Liver (tissue), 8 donors: ENCODE measurements at regions not wholly inside any gene's neighbourhood (a gene's known extent, or its start where the extent isn't known, plus 50 kb on each side); places are given as distances from the start of the nearest gene placed in this dataset.

ENCODE experiments used
- DNase-seq: peaks from one replicate; pipeline ENCODE4 v3.0.0-alpha.2; 2017; ENCODE audit warnings: low spot score
- H3K27ac ChIP-seq, 2 donors: one replicate each; pipeline ENCODE4 v1.7.0; 2013; ENCODE audit warnings: inconsistent platforms in 2 of 2, low read length in 2 of 2, control low read depth in 1 of 2, low read depth in 1 of 2, mild to moderate bottlenecking in 1 of 2
- H3K27me3 ChIP-seq, 4 donors: one replicate each; pipeline versions ENCODE4 v1.6.1 to v1.7.0; 2013; ENCODE audit warnings: low read length in 3 of 4, inconsistent platforms in 1 of 4, mild to moderate bottlenecking in 1 of 4, moderate library complexity in 1 of 4; ENCODE audit not compliant: control insufficient read depth in 4 of 4, insufficient read depth in 4 of 4
- H3K36me3 ChIP-seq, 4 donors: one replicate each; pipeline versions ENCODE4 v1.6.1 to v1.7.0; 2013; ENCODE audit warnings: low read length in 3 of 4, mild to moderate bottlenecking in 3 of 4, low read depth in 1 of 4, moderate library complexity in 1 of 4; ENCODE audit not compliant: control insufficient read depth in 4 of 4, insufficient read depth in 3 of 4
- H3K4me1 ChIP-seq, 4 donors: one replicate each; pipeline versions ENCODE4 v1.6.1 to v1.7.0; 2013; ENCODE audit warnings: low read length in 3 of 4, mild to moderate bottlenecking in 3 of 4, moderate library complexity in 1 of 4; ENCODE audit not compliant: control insufficient read depth in 4 of 4, insufficient read depth in 4 of 4
- H3K4me3 ChIP-seq, 3 donors: one replicate each; pipeline versions ENCODE4 v1.6.1 to v1.7.0; 2013; ENCODE audit warnings: low read length in 3 of 3, control low read depth in 1 of 3, low read depth in 1 of 3, mild to moderate bottlenecking in 1 of 3
- H3K9ac ChIP-seq, 2 donors: one replicate each; pipeline ENCODE4 v1.7.0; 2013; ENCODE audit warnings: low read length in 2 of 2, mild to moderate bottlenecking in 2 of 2, moderate library complexity in 2 of 2, control low read depth in 1 of 2, low read depth in 1 of 2
- H3K9me3 ChIP-seq, 4 donors: one replicate each; pipeline versions ENCODE4 v1.6.1 to v1.7.0; 2013; ENCODE audit warnings: low read length in 3 of 4; ENCODE audit not compliant: control insufficient read depth in 4 of 4
- EGR1 ChIP-seq, 2 donors: IDR thresholded peaks; 2 replicates each; pipeline ENCODE4 v1.6.1; 2016 to 2018; ENCODE audit warnings: antibody characterized with exemption in 2 of 2, low read depth in 2 of 2
- FOXA2 ChIP-seq: IDR thresholded peaks from 2 replicates; pipeline ENCODE4 v1.6.1; 2016; ENCODE audit warnings: antibody characterized with exemption
- GABPA ChIP-seq, 2 donors: IDR thresholded peaks in 1 of 2; conservative IDR thresholded peaks in 1 of 2; 2 replicates each; pipeline ENCODE4 v1.6.1; 2016; ENCODE audit warnings: antibody characterized with exemption in 2 of 2, mild to moderate bottlenecking in 1 of 2, moderate library complexity in 1 of 2
- HNF4A ChIP-seq, 2 donors: conservative IDR thresholded peaks; 2 replicates each; pipeline ENCODE4 v1.6.1; 2016; ENCODE audit warnings: antibody characterized with exemption in 2 of 2, mild to moderate bottlenecking in 2 of 2
- HNF4G ChIP-seq: IDR thresholded peaks from 2 replicates; pipeline ENCODE4 v1.6.1; 2016; ENCODE audit warnings: antibody characterized with exemption
- JUND ChIP-seq, 2 donors: IDR thresholded peaks; 2 replicates each; pipeline ENCODE4 v1.6.1; 2016; ENCODE audit warnings: antibody characterized with exemption in 2 of 2
- NR2F2 ChIP-seq: IDR thresholded peaks from 2 replicates; pipeline ENCODE4 v1.6.1; 2016; ENCODE audit warnings: antibody characterized with exemption
- RAD21 ChIP-seq, 2 donors: IDR thresholded peaks; 2 replicates each; pipeline ENCODE4 v1.6.1; 2016; ENCODE audit warnings: antibody characterized with exemption in 2 of 2, mild to moderate bottlenecking in 2 of 2
- SP1 ChIP-seq: IDR thresholded peaks from 2 replicates; pipeline ENCODE4 v1.6.1; 2018; ENCODE audit warnings: antibody characterized with exemption, mild to moderate bottlenecking
- TAF1 ChIP-seq: conservative IDR thresholded peaks from 2 replicates; pipeline ENCODE4 v1.6.1; 2016; ENCODE audit warnings: antibody characterized with exemption, mild to moderate bottlenecking
- YY1 ChIP-seq: IDR thresholded peaks from 2 replicates; pipeline ENCODE4 v1.6.1; 2016; ENCODE audit warnings: antibody characterized with exemption, mild to moderate bottlenecking
- WGBS: extraction: QIAGEN DNeasy Blood & Tissue Kit; methylation state at CpG from one replicate; pipeline ENCODE4 v1.1.7; 2013; 5-methylcytosine and 5-hydroxymethylcytosine counted together
- TF ChIP-seq, protein P1 (sequence below): IDR thresholded peaks from 2 replicates; pipeline ENCODE4 v1.6.1; 2016; ENCODE audit warnings: antibody characterized with exemption
- TF ChIP-seq, protein P2 (sequence below): IDR thresholded peaks from 2 replicates; pipeline ENCODE4 v1.6.1; 2016; ENCODE audit warnings: antibody characterized with exemption
- TF ChIP-seq, protein P3 (sequence below): IDR thresholded peaks from 2 replicates; pipeline ENCODE4 v1.6.1; 2016; ENCODE audit warnings: antibody characterized with exemption
- TF ChIP-seq, protein P4 (sequence below): IDR thresholded peaks from 2 replicates; pipeline ENCODE4 v1.6.1; 2016; ENCODE audit warnings: antibody characterized with exemption, mild to moderate bottlenecking
- TF ChIP-seq, protein P5 (sequence below): fragments of 150-350 bp; IDR thresholded peaks from 2 replicates; pipeline ENCODE4 v1.5.1; 2017; ENCODE audit warnings: improper control_type of control experiment, low read depth, low read length; ENCODE audit not compliant: missing input control
- donor health status: healthy.
- donor health status: healthy.
- donor health status: healthy.
- donor health status: healthy.
- donor health status: healthy.

DNA sequence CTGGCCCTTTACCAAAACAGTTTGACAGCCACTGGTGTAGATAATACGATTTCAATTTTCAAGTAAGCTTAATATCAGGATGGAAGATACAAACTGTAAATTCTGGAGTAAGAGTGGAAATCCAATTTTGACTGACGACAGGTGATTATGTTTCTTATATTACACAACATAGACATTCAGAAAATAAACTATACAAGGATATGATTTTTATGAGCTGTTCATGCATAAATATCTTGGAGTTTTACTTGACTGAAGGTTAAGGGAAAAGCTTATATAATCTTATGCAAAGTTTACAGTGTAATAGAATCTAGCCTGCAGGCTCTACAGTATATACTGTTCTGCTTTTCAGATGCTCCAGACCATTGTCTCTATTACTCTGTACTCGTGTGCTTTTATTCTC is 1672.3 kb downstream of the ARAP2 start:
- H3K36me3 ChIP-seq: no peaks in the 10 kb centered on the region
- 60% methylated on average over 3 of the region's 3 CpGs for WGBS
- H3K4me1 ChIP-seq: no peaks in the 10 kb centered on the region
- no peak for DNase-seq
- no peak overlapping the region for H3K4me3 ChIP-seq
- TF ChIP-seq SP1: no peak
- TF ChIP-seq JUND (IDR thresholded peaks at IDR 0.05): no peak
- TF ChIP-seq HNF4A (conservative IDR thresholded peaks at IDR 0.05): no peak
- TF ChIP-seq, protein P1, sequence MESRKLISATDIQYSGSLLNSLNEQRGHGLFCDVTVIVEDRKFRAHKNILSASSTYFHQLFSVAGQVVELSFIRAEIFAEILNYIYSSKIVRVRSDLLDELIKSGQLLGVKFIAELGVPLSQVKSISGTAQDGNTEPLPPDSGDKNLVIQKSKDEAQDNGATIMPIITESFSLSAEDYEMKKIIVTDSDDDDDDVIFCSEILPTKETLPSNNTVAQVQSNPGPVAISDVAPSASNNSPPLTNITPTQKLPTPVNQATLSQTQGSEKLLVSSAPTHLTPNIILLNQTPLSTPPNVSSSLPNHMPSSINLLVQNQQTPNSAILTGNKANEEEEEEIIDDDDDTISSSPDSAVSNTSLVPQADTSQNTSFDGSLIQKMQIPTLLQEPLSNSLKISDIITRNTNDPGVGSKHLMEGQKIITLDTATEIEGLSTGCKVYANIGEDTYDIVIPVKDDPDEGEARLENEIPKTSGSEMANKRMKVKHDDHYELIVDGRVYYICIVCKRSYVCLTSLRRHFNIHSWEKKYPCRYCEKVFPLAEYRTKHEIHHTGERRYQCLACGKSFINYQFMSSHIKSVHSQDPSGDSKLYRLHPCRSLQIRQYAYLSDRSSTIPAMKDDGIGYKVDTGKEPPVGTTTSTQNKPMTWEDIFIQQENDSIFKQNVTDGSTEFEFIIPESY: no peak
- H3K27ac ChIP-seq: no peak overlapping the region
- H3K27me3 ChIP-seq: no peaks in the 10 kb centered on the region
- H3K9ac ChIP-seq: no peak overlapping the region
- no peaks in the 10 kb centered on the region for H3K9me3 ChIP-seq

DNA sequence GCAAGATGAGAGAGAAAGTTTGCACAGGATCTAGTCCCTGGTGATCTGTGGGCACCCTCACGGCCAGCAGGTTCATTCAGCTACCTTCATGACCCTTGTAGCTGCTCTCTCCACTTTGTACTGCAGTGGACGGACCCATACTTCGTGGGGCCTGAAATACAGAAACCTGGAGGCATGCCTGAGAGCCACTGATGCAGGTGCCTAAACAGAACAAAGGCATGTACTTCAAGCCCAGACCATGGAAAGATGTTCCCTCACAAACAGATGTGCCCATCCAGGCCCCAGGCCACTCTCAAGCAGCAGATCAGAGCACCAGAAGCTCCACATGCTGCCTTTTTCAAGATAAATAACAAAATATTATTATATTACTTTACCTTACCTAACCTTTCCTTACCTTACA is 1629.0 kb downstream of the ARAP2 start:
- TF ChIP-seq, protein P2, sequence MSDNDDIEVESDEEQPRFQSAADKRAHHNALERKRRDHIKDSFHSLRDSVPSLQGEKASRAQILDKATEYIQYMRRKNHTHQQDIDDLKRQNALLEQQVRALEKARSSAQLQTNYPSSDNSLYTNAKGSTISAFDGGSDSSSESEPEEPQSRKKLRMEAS: no peak
- TF ChIP-seq, protein P3, sequence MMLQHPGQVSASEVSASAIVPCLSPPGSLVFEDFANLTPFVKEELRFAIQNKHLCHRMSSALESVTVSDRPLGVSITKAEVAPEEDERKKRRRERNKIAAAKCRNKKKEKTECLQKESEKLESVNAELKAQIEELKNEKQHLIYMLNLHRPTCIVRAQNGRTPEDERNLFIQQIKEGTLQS: no peak
- TF ChIP-seq, protein P4, sequence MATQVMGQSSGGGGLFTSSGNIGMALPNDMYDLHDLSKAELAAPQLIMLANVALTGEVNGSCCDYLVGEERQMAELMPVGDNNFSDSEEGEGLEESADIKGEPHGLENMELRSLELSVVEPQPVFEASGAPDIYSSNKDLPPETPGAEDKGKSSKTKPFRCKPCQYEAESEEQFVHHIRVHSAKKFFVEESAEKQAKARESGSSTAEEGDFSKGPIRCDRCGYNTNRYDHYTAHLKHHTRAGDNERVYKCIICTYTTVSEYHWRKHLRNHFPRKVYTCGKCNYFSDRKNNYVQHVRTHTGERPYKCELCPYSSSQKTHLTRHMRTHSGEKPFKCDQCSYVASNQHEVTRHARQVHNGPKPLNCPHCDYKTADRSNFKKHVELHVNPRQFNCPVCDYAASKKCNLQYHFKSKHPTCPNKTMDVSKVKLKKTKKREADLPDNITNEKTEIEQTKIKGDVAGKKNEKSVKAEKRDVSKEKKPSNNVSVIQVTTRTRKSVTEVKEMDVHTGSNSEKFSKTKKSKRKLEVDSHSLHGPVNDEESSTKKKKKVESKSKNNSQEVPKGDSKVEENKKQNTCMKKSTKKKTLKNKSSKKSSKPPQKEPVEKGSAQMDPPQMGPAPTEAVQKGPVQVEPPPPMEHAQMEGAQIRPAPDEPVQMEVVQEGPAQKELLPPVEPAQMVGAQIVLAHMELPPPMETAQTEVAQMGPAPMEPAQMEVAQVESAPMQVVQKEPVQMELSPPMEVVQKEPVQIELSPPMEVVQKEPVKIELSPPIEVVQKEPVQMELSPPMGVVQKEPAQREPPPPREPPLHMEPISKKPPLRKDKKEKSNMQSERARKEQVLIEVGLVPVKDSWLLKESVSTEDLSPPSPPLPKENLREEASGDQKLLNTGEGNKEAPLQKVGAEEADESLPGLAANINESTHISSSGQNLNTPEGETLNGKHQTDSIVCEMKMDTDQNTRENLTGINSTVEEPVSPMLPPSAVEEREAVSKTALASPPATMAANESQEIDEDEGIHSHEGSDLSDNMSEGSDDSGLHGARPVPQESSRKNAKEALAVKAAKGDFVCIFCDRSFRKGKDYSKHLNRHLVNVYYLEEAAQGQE: no peak
- no peak for TF ChIP-seq YY1
- TF ChIP-seq HNF4G: no peak
- TF ChIP-seq, protein P1: no peak
- no peak for TF ChIP-seq GABPA (IDR thresholded peaks at IDR 0.05 in 1 of 2, conservative IDR thresholded peaks at IDR 0.05 in 1 of 2)
- TF ChIP-seq, protein P5, sequence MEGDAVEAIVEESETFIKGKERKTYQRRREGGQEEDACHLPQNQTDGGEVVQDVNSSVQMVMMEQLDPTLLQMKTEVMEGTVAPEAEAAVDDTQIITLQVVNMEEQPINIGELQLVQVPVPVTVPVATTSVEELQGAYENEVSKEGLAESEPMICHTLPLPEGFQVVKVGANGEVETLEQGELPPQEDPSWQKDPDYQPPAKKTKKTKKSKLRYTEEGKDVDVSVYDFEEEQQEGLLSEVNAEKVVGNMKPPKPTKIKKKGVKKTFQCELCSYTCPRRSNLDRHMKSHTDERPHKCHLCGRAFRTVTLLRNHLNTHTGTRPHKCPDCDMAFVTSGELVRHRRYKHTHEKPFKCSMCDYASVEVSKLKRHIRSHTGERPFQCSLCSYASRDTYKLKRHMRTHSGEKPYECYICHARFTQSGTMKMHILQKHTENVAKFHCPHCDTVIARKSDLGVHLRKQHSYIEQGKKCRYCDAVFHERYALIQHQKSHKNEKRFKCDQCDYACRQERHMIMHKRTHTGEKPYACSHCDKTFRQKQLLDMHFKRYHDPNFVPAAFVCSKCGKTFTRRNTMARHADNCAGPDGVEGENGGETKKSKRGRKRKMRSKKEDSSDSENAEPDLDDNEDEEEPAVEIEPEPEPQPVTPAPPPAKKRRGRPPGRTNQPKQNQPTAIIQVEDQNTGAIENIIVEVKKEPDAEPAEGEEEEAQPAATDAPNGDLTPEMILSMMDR: no peak
- no peak for TF ChIP-seq EGR1 (IDR thresholded peaks at IDR 0.05; ENCODE audit: low read depth in 2 of 2)
- TF ChIP-seq NR2F2: no peak
- TF ChIP-seq FOXA2: no peak
- TF ChIP-seq TAF1: no peak
- TF ChIP-seq JUND (IDR thresholded peaks at IDR 0.05): no peak
- TF ChIP-seq RAD21 (IDR thresholded peaks at IDR 0.05): no peak
- H3K36me3 ChIP-seq: no peaks in the 10 kb centered on the region
- DNase-seq: no peak
- H3K27me3 ChIP-seq: peaks cover 0 to 4% (median 0%) of the 10 kb centered on the region in 4 donors
- no peaks in the 10 kb centered on the region for H3K9me3 ChIP-seq
- H3K27ac ChIP-seq: no peak overlapping the region
- H3K9ac ChIP-seq: no peak overlapping the region
- 54% methylated on average over 3 of the region's 3 CpGs for WGBS
- H3K4me3 ChIP-seq: no peak overlapping the region
- H3K4me1 ChIP-seq: no peaks in the 10 kb centered on the region
